Hepatocyte (in vitro differentiated cells): ENCODE measurements at regions not wholly inside any gene's neighbourhood (a gene's known extent, or its start where the extent isn't known, plus 50 kb on each side); places are given as distances from the start of the nearest gene placed in this dataset.

ENCODE experiments used
- DNase-seq: peaks from one replicate; pipeline ENCODE4 v3.0.0-alpha.2; 2016; ENCODE audit warnings: low spot score
- H2AFZ ChIP-seq: fragments of 200-600 bp; sonication (generic); 2 replicates; pipeline ENCODE4 v1.6.0; 2016; ENCODE audit warnings: antibody characterized with exemption, mild to moderate bottlenecking
- H3K27ac ChIP-seq: fragments of 200-600 bp; sonication (generic); 2 replicates; pipeline ENCODE4 v1.5.1; 2016; ENCODE audit warnings: mild to moderate bottlenecking
- H3K27me3 ChIP-seq: fragments of 200-600 bp; sonication (generic); 2 replicates; pipeline ENCODE4 v1.6.1; 2016
- H3K36me3 ChIP-seq: fragments of 200-600 bp; sonication (generic); replicated peaks from 2 replicates; pipeline ENCODE4 v1.5.1; 2016; ENCODE audit warnings: low read depth; ENCODE audit not compliant: insufficient read depth
- H3K4me1 ChIP-seq: fragments of 200-600 bp; sonication (generic); 2 replicates; pipeline ENCODE4 v1.5.1; 2016; ENCODE audit warnings: mild to moderate bottlenecking, moderate library complexity; ENCODE audit not compliant: insufficient read depth
- H3K4me2 ChIP-seq: fragments of 200-600 bp; sonication (generic); 2 replicates; pipeline ENCODE4 v1.6.0; 2016
- H3K4me3 ChIP-seq: fragments of 200-600 bp; sonication (generic); 2 replicates; pipeline ENCODE4 v1.5.1; 2016; ENCODE audit warnings: mild to moderate bottlenecking
- H3K79me2 ChIP-seq: fragments of 200-600 bp; sonication (generic); 2 replicates; pipeline ENCODE4 v1.6.0; 2017; ENCODE audit warnings: mild to moderate bottlenecking
- H3K9me2 ChIP-seq: fragments of 200-600 bp; sonication (generic); replicated peaks from 2 replicates; pipeline ENCODE4 v1.6.0; 2017; ENCODE audit warnings: mild to moderate bottlenecking; ENCODE audit not compliant: insufficient read depth
- H3K9me3 ChIP-seq: fragments of 200-600 bp; sonication (generic); 2 replicates; pipeline ENCODE4 v1.5.1; 2016; ENCODE audit warnings: low read depth, mild to moderate bottlenecking
- H4K20me1 ChIP-seq: fragments of 200-600 bp; sonication (generic); 2 replicates; pipeline ENCODE4 v1.6.0; 2016; ENCODE audit warnings: mild to moderate bottlenecking; ENCODE audit not compliant: insufficient read depth, poor library complexity, severe bottlenecking
- EZH2 ChIP-seq: fragments of 200-600 bp; sonication (generic); IDR thresholded peaks from 2 replicates; pipeline ENCODE4 v1.6.1; 2016; ENCODE audit warnings: antibody characterized with exemption, mild to moderate bottlenecking, borderline replicate concordance
- EZH2phosphoT487 ChIP-seq: fragments of 200-600 bp; sonication (generic); IDR thresholded peaks from one replicate; pipeline ENCODE4 v1.6.1; 2018; ENCODE audit warnings: antibody characterized with exemption, mild to moderate bottlenecking, low read depth, moderate library complexity; ENCODE audit not compliant: unreplicated experiment, severe bottlenecking
- WGBS: methylation state at CpG from one replicate; pipeline ENCODE4 v1.1.6; 2016; ENCODE audit warnings: low lambda C conversion rate; ENCODE audit errors: missing lambda C conversion rate; 5-methylcytosine and 5-hydroxymethylcytosine counted together
- TF ChIP-seq, protein P1 (sequence below): fragments of 200-600 bp; sonication (generic); IDR thresholded peaks from 2 replicates; pipeline ENCODE4 v1.5.1; 2016; ENCODE audit warnings: antibody characterized with exemption, mild to moderate bottlenecking; ENCODE audit not compliant: poor library complexity

DNA sequence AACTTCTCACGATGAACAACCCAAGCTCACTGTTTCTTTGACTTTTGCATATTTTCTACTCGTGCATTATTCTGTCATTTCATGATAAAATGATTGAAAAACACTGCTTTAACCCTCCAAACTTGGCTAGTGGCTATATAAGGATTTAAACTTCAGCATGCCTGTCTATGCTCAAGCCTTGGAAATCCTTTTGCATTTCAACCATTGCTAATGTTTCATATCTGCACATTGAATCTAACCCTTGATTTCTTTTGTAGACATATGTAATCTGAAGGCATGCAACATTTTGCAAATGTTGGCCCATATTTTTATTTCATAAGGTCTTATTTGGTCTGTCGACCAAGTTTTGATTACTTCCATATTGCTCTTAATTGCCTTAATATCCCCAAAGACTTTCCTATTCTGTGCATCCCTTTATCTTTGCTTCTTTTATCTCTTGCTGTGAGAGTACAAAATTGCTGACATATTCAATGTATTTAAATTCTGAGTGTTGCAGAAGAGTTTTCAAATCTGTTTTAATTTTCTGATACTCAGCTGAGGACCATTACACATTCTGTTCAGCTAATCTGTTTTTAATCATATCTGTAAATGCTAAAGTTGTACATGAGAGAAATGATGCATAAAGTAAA lies 403.7 kb upstream of the ZNF608 start:
- H3K4me1 ChIP-seq, result peaks cover 13% of the 10 kb centered on the region
- H3K27me3 ChIP-seq, result no peaks in the 10 kb centered on the region
- 63% methylated on average over 3 of the region's 3 CpGs for WGBS
- H3K9me2 ChIP-seq, result no peaks in the 10 kb centered on the region
- no peaks in the 10 kb centered on the region for H3K36me3 ChIP-seq
- no peak for DNase-seq
- peak overlapping the region; percentile 13 for H3K4me2 ChIP-seq
- H3K4me3 ChIP-seq, result no peak overlapping the region
- no peaks in the 10 kb centered on the region for H4K20me1 ChIP-seq
- TF ChIP-seq EZH2 (no peak), EZH2phosphoT487 (no peak)
- TF ChIP-seq, protein P1, sequence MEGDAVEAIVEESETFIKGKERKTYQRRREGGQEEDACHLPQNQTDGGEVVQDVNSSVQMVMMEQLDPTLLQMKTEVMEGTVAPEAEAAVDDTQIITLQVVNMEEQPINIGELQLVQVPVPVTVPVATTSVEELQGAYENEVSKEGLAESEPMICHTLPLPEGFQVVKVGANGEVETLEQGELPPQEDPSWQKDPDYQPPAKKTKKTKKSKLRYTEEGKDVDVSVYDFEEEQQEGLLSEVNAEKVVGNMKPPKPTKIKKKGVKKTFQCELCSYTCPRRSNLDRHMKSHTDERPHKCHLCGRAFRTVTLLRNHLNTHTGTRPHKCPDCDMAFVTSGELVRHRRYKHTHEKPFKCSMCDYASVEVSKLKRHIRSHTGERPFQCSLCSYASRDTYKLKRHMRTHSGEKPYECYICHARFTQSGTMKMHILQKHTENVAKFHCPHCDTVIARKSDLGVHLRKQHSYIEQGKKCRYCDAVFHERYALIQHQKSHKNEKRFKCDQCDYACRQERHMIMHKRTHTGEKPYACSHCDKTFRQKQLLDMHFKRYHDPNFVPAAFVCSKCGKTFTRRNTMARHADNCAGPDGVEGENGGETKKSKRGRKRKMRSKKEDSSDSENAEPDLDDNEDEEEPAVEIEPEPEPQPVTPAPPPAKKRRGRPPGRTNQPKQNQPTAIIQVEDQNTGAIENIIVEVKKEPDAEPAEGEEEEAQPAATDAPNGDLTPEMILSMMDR, result no peak
- no peaks in the 10 kb centered on the region for H3K79me2 ChIP-seq
- no peak overlapping the region for H3K27ac ChIP-seq
- no peak overlapping the region for H2AFZ ChIP-seq
- H3K9me3 ChIP-seq, result no peaks in the 10 kb centered on the region

DNA sequence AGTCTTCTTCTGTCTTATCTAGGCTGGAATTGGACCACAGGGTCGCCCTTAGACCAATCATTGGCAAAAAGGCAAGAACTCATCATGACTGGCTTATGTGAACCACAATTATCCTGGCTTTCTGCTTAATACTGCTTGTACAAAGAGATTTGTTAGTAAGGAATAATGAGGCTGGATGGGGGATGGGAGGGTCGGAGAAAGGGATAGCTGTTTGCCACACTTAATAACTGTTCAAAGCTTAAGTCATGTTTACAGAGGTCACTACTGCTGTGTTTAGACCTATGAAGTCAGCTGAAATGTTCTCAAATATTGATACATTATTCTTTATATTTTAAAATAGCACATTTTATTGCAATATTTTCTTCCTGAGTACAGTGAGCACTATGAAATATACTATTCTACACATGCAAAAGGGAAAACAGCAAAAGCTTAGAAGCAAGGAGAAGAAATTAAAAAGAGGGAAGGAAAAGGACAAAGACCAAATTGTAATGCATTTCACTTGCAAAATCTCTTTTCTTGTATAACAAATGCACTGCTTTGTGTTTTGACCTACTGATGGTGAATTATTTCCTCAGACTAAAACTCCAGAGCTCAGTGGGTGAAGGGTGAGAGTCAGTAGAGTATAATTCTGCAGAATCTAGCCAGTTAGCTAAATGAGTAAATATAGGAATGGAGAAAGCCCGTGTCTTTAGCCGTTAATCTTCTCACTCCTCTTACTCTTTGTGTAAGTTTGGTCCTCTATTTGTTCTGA lies 404.9 kb upstream of the ZNF608 start:
- Histone ChIP-seq H2AFZ (no peak overlapping the region), H4K20me1 (no peaks in the 10 kb centered on the region), H3K4me2 (no peak overlapping the region), H3K36me3 (no peaks in the 10 kb centered on the region), H3K4me1 (peaks cover 13% of the 10 kb centered on the region), H3K79me2 (no peaks in the 10 kb centered on the region), H3K9me3 (no peaks in the 10 kb centered on the region), H3K27me3 (no peaks in the 10 kb centered on the region), H3K9me2 (no peaks in the 10 kb centered on the region), H3K27ac (no peak overlapping the region), H3K4me3 (no peak overlapping the region)
- no peak for TF ChIP-seq EZH2
- TF ChIP-seq, protein P1, result no peak
- no peak for TF ChIP-seq EZH2phosphoT487
- DNase-seq, result no peak
- 58% methylated on average over 4 of the region's 4 CpGs for WGBS

DNA sequence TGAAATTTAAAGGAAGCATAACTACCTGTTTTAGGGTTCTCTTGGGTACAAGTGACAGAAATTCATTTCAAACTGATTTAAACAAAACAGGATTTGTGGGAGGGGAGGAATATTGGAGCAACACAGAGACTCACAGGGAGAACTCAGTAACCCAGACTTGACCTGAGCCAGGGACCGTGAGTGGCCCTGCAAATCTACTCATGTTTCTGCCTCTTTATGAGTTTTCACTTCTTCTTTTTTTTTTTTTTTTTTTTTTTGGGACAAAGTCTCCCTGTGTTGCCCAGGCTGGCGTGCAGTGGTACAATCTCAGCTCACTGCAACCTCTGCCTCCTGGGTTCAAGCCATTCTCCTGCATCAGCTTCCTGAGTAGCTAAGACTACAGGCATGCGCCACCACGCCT lies 405.6 kb upstream of the ZNF608 start:
- WGBS, result 65% methylated on average over 4 of the region's 4 CpGs
- no peak for DNase-seq
- Histone ChIP-seq H3K4me1 (peaks cover 13% of the 10 kb centered on the region), H3K4me3 (no peak overlapping the region), H3K27me3 (no peaks in the 10 kb centered on the region), H2AFZ (no peak overlapping the region), H3K36me3 (no peaks in the 10 kb centered on the region), H4K20me1 (no peaks in the 10 kb centered on the region), H3K4me2 (no peak overlapping the region), H3K9me2 (no peaks in the 10 kb centered on the region), H3K9me3 (no peaks in the 10 kb centered on the region), H3K27ac (no peak overlapping the region), H3K79me2 (no peaks in the 10 kb centered on the region)
- no peak for TF ChIP-seq EZH2phosphoT487
- TF ChIP-seq, protein P1, result no peak
- no peak for TF ChIP-seq EZH2
